Stomach (tissue), 4 donors: ENCODE measurements at regions not wholly inside any gene's neighbourhood (a gene's known extent, or its start where the extent isn't known, plus 50 kb on each side); places are given as distances from the start of the nearest gene placed in this dataset.

Experiments used
- CTCF ChIP-seq, 7 experiments: fragments of 450-650 bp in 4 of 7; fragments of 200-600 bp in 3 of 7; sonication (generic) in 3 of 7; IDR thresholded peaks; one replicate each; pipeline ENCODE4 v1.5.1; 2016 to 2019; ENCODE audit warnings: antibody characterized with exemption in 7 of 7, control low read depth in 2 of 7, mild to moderate bottlenecking in 1 of 7
- EP300 ChIP-seq: sonication (generic); formaldehyde crosslinking; IDR thresholded peaks from one replicate; pipeline ENCODE4 v1.6.1; 2017; ENCODE audit warnings: antibody characterized with exemption
- POLR2A ChIP-seq, 4 donors: fragments of 450-650 bp; IDR thresholded peaks; one replicate each; pipeline ENCODE4 v1.6.1; 2016; ENCODE audit warnings: antibody characterized with exemption in 4 of 4, control low read depth in 2 of 4, mild to moderate bottlenecking in 1 of 4, moderate library complexity in 1 of 4
- POLR2AphosphoS5 ChIP-seq, 3 donors: sonication (generic); formaldehyde crosslinking; IDR thresholded peaks; one replicate each; pipeline ENCODE4 v1.6.1; 2016; ENCODE audit warnings: antibody characterized with exemption in 3 of 3

- TF ChIP-seq CTCF (IDR thresholded peaks at IDR 0.05) (no peak), POLR2A (IDR thresholded peaks at IDR 0.05) (no peak), EP300 (no peak), POLR2AphosphoS5 (IDR thresholded peaks at IDR 0.05) (no peak)
These were observed 351.6 kb upstream of the PLXNA2 start for GRCh38 chr1:208595745-208596144.
